ENCODE measurements at regions not wholly inside any gene's neighbourhood (a gene's known extent, or its start where the extent isn't known, plus 50 kb on each side); places are given as distances from the start of the nearest gene placed in this dataset.

GRCh38 chr13:21777813-21778212 lies 106.9 kb downstream of the FGF9 start:
- Histone ChIP-seq H3K36me3 (no peaks in the 10 kb centered on the region), H3K27ac (peak overlapping the region in 3 of 10 donors; percentile 12 to 35 (median 16)), H3K4me3 (no peak overlapping the region), H3K9me3 (peaks cover 0 to 14% (median 8%) of the 10 kb centered on the region in 11 donors), H3K27me3 (no peaks in the 10 kb centered on the region), H3K4me1 (no peaks in the 10 kb centered on the region)
- TF ChIP-seq CTCF (IDR thresholded peaks at IDR 0.05), result no peak
- 50 to 59% methylated on average over 3 of the region's 3 CpGs for WGBS, 2 donors
- ATAC-seq (peak in 6 of 8 donors; percentile 56 to 92 (median 80)), DNase-seq (no peak)
- intact Hi-C loops (cut with DNase I), result no loop called here

GRCh38 chr13:21782736-21783135 lies 111.9 kb downstream of the FGF9 start:
- Histone ChIP-seq H3K36me3 (no peaks in the 10 kb centered on the region), H3K9me3 (peaks cover 0 to 14% (median 8%) of the 10 kb centered on the region in 11 donors), H3K4me3 (no peak overlapping the region), H3K27me3 (no peaks in the 10 kb centered on the region), H3K4me1 (no peaks in the 10 kb centered on the region), H3K27ac (no peak overlapping the region)
- no peak for DNase-seq
- intact Hi-C loops (cut with DNase I), result no loop called here
- no peak for TF ChIP-seq CTCF (IDR thresholded peaks at IDR 0.05)
- no peak for ATAC-seq
- WGBS, 2 donors, result 86 to 93% methylated on average over 2 of the region's 2 CpGs

GRCh38 chr13:21785990-21786389 lies 115.1 kb downstream of the FGF9 start:
- ATAC-seq (no peak), DNase-seq (no peak)
- no peak overlapping the region for H3K4me3 ChIP-seq
- no peaks in the 10 kb centered on the region for H3K27me3 ChIP-seq
- 86% methylated on average over 2 of the region's 2 CpGs for WGBS, 2 donors
- no peak for TF ChIP-seq CTCF (IDR thresholded peaks at IDR 0.05)
- H3K27ac ChIP-seq, result no peak overlapping the region
- intact Hi-C loops (cut with DNase I), result no loop called here
- no peaks in the 10 kb centered on the region for H3K4me1 ChIP-seq
- peaks cover 0 to 3% (median 0%) of the 10 kb centered on the region in 11 donors for H3K9me3 ChIP-seq
- no peaks in the 10 kb centered on the region for H3K36me3 ChIP-seq

- no peak overlapping the region for H3K27ac ChIP-seq
- ATAC-seq (no peak), DNase-seq (no peak)
- intact Hi-C loops (cut with DNase I), result no loop called here
- H3K27me3 ChIP-seq, result no peaks in the 10 kb centered on the region
- H3K9me3 ChIP-seq, result no peaks in the 10 kb centered on the region
- no peak overlapping the region for H3K4me3 ChIP-seq
- no peak for TF ChIP-seq CTCF (IDR thresholded peaks at IDR 0.05)
- WGBS, 2 donors, result 80 to 83% methylated on average over 5 of the region's 5 CpGs
- no peaks in the 10 kb centered on the region for H3K36me3 ChIP-seq
- H3K4me1 ChIP-seq, result no peaks in the 10 kb centered on the region
These were observed 125.2 kb downstream of the FGF9 start for GRCh38 chr13:21796066-21796465.
